Kidney epithelial cell (primary cell): ENCODE measurements at regions not wholly inside any gene's neighbourhood (a gene's known extent, or its start where the extent isn't known, plus 50 kb on each side); places are given as distances from the start of the nearest gene placed in this dataset.

Experiments
- DNase-seq: peaks from one replicate; pipeline ENCODE4 v3.0.0-alpha.2; 2010; ENCODE audit warnings: low read depth
- H3K27me3 ChIP-seq: 2 replicates; pipeline ENCODE4 v1.6.0; 2011; ENCODE audit warnings: low read length; ENCODE audit not compliant: control insufficient read depth, insufficient read depth
- H3K36me3 ChIP-seq: 2 replicates; pipeline ENCODE4 v1.5.1; 2011; ENCODE audit warnings: low read length; ENCODE audit not compliant: control insufficient read depth, insufficient read depth
- H3K4me3 ChIP-seq: 2 replicates; pipeline ENCODE4 v1.5.1; 2011; ENCODE audit warnings: low read depth, mild to moderate bottlenecking, control low read depth, low read length
- TF ChIP-seq, protein P1 (sequence below): IDR thresholded peaks from 2 replicates; pipeline ENCODE4 v1.5.1; 2011; ENCODE audit warnings: mild to moderate bottlenecking, moderate library complexity, low read length, control low read depth, inconsistent platforms; ENCODE audit not compliant: insufficient read depth, poor library complexity, severe bottlenecking

DNA sequence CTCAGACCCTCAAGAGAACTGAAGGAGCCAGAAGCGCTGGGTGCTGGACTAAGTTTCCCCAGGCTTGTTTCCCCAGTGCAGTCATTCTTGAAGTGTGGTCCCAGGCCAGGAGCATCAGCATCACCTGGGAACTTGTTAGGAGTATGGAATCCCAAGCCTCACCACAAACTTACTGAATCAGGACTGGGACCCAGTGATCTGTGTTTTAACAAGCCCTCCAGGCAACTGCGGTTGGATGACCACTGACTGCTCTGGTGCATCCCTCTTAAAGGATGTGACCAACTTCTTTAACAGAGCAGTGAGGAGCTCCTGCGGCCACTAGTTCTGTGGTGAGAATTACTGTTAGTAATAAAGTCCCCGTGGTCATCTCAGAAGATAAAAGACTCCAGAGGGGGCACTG lies 62.4 kb upstream of the DAZL start:
- H3K36me3 ChIP-seq = no peaks in the 10 kb centered on the region
- H3K4me3 ChIP-seq = no peak overlapping the region
- TF ChIP-seq, protein P1, sequence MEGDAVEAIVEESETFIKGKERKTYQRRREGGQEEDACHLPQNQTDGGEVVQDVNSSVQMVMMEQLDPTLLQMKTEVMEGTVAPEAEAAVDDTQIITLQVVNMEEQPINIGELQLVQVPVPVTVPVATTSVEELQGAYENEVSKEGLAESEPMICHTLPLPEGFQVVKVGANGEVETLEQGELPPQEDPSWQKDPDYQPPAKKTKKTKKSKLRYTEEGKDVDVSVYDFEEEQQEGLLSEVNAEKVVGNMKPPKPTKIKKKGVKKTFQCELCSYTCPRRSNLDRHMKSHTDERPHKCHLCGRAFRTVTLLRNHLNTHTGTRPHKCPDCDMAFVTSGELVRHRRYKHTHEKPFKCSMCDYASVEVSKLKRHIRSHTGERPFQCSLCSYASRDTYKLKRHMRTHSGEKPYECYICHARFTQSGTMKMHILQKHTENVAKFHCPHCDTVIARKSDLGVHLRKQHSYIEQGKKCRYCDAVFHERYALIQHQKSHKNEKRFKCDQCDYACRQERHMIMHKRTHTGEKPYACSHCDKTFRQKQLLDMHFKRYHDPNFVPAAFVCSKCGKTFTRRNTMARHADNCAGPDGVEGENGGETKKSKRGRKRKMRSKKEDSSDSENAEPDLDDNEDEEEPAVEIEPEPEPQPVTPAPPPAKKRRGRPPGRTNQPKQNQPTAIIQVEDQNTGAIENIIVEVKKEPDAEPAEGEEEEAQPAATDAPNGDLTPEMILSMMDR = no peak
- DNase-seq = no peak
- no peaks in the 10 kb centered on the region for H3K27me3 ChIP-seq

DNA sequence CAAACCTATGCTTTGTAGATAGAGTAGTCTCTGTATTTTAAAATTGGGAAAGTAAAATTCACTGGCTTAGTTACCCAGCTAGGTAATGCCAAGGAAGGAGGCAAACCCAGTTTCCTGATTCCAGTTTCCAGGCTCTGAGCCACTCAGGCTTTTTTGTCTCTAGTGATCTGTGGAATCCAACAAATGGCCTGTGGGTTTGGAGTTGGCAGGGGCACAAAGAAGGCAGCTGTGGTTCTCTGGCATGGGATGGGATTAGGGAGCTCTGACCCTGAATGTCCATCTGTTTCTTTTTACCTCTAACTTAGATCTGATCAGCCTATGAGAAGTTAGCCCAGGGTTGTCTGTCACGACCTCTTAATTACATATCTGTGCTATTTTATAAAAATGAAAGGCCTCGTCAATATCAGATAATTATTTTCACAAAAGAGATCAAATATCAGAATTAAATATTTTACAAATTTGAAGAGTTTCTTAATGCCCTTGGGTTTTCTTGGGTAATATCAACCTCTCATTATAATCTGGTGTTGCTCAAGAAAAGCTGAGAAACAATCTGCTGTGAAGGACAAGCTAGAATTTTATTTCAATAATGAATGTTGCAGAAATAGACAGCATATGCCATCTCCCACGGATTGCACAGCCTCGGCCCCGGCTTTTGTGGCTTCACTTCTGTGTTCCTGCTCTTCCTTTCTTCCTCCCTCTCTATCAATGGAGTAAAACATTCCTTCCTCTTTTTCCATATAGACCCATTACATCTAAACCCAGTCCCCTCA lies 63.7 kb upstream of the DAZL start:
- TF ChIP-seq, protein P1 = no peak
- no peak overlapping the region for H3K4me3 ChIP-seq
- H3K27me3 ChIP-seq = no peaks in the 10 kb centered on the region
- H3K36me3 ChIP-seq = no peaks in the 10 kb centered on the region
- DNase-seq = no peak

DNA sequence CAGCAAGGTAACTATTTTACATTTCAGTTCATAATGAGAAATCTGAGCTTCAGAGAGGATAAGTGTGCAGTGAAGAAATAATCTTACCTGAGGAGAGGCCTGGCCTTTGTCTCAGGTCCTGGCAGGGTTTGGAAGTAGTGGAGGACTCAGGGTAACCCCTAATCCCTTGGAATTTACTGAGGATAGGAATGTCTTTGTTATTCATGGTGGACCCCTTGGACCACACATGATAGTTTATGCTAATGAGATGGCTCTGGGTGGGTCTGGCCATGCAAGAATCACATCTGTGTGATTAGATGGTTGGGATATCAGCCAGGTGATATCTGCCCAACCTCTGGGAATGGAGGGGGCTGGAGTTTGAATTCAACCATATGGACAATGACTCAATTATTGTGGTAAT lies 65.0 kb upstream of the DAZL start:
- Histone ChIP-seq H3K4me3 (no peak overlapping the region), H3K36me3 (no peaks in the 10 kb centered on the region), H3K27me3 (no peaks in the 10 kb centered on the region)
- no peak for DNase-seq
- TF ChIP-seq, protein P1 = no peak

DNA sequence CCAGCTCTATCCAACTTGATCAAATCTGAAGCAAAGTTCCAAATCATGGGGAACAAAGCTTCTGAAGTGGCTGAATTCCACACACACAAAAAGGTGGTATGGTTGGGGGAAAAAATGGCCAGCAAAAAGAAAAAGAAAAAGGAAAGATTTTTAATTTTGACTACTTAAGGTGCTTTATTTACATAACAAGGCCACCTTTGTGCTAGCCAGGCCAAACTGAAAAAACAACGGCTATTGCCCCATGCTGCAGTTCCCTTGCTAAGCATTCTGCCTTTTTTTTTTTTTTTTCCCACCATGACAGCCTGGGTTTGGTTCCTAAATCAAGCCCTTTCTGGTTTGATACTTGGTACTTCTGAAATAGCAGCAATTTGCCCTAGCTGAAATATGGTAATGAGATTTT lies 66.5 kb upstream of the DAZL start:
- TF ChIP-seq, protein P1 = no peak
- Histone ChIP-seq H3K36me3 (no peaks in the 10 kb centered on the region), H3K4me3 (no peak overlapping the region), H3K27me3 (no peaks in the 10 kb centered on the region)
- no peak for DNase-seq

DNA sequence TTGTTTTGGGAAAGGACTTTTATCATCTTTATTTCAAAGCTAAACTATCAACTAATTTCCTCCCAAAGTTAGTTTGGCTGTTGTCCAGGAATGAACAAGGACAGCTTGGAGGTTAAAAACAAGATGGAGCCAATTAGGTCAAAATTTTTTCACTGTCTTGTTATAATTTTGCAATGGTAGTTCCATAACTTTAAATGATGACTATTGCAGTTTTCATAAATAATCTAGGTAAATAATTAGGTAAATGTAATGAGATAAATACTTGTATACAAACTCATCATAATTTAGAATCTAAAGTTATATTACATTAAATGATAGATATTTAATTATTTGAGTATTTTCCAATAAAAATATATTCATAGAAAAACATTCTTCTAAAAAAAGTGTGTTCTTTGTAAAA lies 68.3 kb upstream of the DAZL start:
- TF ChIP-seq, protein P1 = no peak
- no peaks in the 10 kb centered on the region for H3K27me3 ChIP-seq
- no peaks in the 10 kb centered on the region for H3K36me3 ChIP-seq
- DNase-seq = no peak
- H3K4me3 ChIP-seq = no peak overlapping the region

DNA sequence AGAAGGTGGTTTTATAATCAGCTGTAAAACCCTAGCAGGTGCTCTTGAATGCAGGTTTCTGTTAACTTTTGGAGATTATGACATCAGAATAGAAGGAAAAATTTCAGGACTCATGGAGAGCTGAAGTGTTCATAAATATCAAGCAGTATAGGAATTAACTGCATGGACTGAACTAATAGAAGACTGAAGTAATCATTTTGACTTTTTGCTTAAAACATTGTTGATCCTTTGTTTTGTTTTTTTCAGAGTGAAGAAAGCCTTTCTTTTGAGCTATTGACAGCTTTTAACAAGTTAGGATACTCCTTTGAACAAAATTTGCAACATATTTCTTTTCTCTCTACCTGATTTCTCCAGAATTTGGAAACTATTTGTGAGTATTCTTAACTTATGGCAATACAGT lies 70.6 kb upstream of the DAZL start:
- H3K4me3 ChIP-seq = no peak overlapping the region

More for the DNA sequence above, 70.6 kb upstream of the DAZL start:
- TF ChIP-seq, protein P1 = no peak
- no peaks in the 10 kb centered on the region for H3K36me3 ChIP-seq
- no peak for DNase-seq
- H3K27me3 ChIP-seq = no peaks in the 10 kb centered on the region
